GM12873 (cell line): ENCODE measurements at regions not wholly inside any gene's neighbourhood (a gene's known extent, or its start where the extent isn't known, plus 50 kb on each side); places are given as distances from the start of the nearest gene placed in this dataset.

Experiments
- TF ChIP-seq, protein P1 (sequence below): IDR thresholded peaks from 2 replicates; pipeline ENCODE4 v1.5.1; 2012; ENCODE audit warnings: low read depth, mild to moderate bottlenecking, moderate library complexity, low read length, control low read depth; ENCODE audit not compliant: insufficient read depth; ENCODE audit errors: missing control alignments

DNA sequence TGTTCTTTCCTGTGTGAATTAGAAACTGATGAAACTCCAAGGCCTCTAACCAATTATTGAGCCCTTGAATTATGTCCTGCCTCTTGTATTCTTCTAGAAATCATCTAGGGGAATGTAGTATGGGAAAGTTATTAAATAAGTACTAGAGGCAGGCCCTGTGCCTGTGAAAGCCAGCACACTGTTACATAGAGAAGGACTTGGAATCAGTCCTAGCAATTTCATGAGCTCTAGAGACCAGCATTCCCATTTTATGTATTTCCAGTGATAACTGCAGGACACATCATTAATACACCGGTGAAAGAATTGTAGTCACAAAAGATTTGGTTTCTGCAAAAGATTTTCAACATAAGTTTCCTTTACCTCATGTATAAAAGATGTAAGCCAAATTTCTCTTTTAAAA lies 168.5 kb upstream of the VLDLR start:
- TF ChIP-seq, protein P1, sequence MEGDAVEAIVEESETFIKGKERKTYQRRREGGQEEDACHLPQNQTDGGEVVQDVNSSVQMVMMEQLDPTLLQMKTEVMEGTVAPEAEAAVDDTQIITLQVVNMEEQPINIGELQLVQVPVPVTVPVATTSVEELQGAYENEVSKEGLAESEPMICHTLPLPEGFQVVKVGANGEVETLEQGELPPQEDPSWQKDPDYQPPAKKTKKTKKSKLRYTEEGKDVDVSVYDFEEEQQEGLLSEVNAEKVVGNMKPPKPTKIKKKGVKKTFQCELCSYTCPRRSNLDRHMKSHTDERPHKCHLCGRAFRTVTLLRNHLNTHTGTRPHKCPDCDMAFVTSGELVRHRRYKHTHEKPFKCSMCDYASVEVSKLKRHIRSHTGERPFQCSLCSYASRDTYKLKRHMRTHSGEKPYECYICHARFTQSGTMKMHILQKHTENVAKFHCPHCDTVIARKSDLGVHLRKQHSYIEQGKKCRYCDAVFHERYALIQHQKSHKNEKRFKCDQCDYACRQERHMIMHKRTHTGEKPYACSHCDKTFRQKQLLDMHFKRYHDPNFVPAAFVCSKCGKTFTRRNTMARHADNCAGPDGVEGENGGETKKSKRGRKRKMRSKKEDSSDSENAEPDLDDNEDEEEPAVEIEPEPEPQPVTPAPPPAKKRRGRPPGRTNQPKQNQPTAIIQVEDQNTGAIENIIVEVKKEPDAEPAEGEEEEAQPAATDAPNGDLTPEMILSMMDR: no peak

DNA sequence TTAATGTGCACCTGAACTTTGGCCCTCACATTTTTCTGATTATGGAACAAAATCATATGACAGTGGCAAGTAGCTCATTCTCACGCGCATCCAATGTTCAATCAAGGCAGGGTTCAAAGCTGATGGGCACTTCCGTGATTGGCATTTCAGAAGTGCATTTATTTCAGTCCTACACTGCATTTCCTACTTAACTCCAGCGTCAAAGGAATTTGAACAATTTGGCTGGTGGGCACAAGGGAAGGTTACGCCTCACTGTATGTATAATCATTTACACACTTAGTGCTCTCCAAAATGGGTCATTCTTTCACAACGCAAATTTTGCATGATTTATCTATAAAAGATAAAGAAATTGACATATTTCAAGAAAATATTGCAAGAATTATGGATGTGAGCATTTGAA lies 167.9 kb upstream of the VLDLR start:
- TF ChIP-seq, protein P1: no peak

DNA sequence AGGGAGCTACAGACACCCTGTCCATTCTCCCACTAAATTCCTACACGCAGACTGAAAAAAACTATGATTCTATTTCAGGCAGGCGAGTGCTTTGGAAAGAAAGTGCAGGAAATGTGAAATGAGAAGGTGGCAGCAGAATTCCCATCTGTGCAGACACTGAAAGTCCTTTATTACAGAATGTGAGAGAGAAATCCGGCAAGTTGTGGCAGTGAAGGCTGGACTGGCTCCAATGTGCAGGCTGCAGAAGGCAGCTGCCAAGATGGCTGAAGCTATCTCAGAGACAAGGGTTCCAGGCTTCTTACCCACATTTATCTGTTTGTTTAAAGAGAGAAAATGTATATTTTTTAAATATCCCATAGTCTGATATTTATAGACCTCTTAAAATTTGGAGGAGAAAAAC lies 161.8 kb upstream of the VLDLR start:
- TF ChIP-seq, protein P1: no peak

DNA sequence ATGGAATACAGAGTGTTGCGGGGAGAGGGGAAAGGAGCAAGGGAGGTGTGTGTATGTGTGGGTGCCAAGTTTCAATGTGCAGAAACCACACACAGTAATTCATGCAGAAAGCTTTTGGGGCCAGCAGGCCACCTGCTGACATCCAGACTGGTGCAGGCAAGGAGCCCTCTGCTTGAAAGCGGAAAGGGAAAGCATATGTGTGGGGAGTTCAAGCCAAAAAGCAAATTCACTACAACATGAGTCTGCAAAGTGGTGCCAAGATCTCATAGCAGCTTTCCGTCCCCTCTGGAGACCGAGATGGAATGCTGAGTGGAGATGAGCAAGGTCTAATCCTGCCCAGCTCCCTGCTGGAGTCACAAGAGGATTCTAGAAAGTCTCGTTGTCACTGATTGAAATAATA lies 159.7 kb upstream of the VLDLR start:
- TF ChIP-seq, protein P1: no peak

DNA sequence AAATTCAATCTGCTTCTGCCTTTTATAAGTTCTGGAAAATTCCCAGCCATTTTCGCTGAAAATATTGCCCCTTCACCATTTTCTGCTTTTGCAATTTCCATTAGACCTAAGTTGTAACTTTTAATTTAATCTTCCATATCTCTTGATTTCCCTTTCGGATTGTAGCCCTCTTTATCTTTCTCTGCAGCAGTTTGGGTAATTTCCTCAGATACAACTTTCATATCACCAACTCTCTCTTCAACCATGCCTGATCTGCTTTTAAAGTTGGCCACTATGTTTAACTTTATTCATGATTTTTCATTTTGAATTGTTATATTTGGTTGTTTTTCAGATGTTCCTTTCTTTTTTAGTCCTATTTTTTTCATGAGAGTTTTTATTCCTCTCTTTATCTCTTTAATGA lies 157.0 kb upstream of the VLDLR start:
- TF ChIP-seq, protein P1: no peak

DNA sequence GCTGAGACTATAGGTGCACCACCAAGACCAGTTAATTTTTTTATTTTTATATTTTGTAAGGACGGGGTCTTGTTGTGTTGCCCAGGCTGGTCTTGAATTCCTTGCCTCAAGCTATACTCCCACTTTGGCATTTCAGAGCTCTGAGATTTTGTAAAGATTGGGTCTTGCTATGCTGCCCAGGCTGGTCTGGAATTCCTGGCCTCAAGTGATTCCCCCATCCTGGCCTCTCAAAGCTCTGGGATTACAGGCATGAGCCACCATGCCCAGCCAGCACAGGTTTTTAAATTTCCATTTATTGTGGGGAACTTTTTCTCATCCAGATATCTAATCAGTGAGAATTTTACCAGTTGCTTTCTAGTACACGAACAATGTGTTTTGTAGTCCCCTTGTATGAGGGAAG lies 156.1 kb upstream of the VLDLR start:
- TF ChIP-seq, protein P1: no peak

DNA sequence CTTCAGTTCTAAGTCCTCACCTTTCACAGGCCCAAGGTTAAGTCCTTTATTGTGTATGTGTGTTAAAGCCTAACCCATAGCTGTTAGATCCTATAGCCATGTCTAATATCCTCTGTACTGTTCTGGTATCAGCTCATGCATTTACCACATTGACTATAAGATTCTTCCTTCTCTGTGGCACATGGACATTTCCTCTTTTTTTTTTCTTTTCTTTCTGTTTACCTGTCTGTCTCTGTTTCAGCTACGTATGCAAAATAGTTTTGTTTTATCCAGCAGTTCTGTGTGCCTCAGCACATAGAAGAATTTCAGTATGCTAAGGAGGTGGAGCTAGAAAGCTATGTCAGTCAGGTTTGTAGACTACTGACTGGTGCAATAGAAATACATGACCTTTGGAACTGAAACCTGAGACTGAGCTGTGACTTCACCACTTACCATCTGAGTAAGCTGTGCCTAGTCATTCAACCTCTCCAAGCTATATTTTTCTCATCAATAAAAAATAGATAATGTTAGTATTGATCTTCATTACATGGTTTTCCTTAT lies 155.6 kb upstream of the VLDLR start:
- TF ChIP-seq, protein P1: no peak
